GM06990 (cell line): ENCODE measurements at regions not wholly inside any gene's neighbourhood (a gene's known extent, or its start where the extent isn't known, plus 50 kb on each side); places are given as distances from the start of the nearest gene placed in this dataset.

Source experiments
- DNase-seq: peaks from one replicate; pipeline ENCODE4 v3.0.0-alpha.2; 2011; ENCODE audit not compliant: insufficient read length; ENCODE audit errors: extremely low read depth
- H3K27me3 ChIP-seq: replicated peaks from 2 replicates; pipeline ENCODE4 v1.6.0; 2011; ENCODE audit warnings: low read length; ENCODE audit not compliant: control insufficient read depth, insufficient read depth
- H3K36me3 ChIP-seq: 2 replicates; pipeline ENCODE4 v1.5.1; 2011; ENCODE audit warnings: low read length; ENCODE audit not compliant: control insufficient read depth, insufficient read depth
- H3K4me3 ChIP-seq: replicated peaks from 2 replicates; pipeline ENCODE4 v1.5.1; 2011; ENCODE audit warnings: low read depth, mild to moderate bottlenecking, control low read depth, low read length
- TF ChIP-seq, protein P1 (sequence below): IDR thresholded peaks from 2 replicates; pipeline ENCODE4 v1.5.1; 2011; ENCODE audit warnings: low read length, control low read depth, mild to moderate bottlenecking, inconsistent platforms; ENCODE audit not compliant: insufficient read depth, poor library complexity, severe bottlenecking

DNA sequence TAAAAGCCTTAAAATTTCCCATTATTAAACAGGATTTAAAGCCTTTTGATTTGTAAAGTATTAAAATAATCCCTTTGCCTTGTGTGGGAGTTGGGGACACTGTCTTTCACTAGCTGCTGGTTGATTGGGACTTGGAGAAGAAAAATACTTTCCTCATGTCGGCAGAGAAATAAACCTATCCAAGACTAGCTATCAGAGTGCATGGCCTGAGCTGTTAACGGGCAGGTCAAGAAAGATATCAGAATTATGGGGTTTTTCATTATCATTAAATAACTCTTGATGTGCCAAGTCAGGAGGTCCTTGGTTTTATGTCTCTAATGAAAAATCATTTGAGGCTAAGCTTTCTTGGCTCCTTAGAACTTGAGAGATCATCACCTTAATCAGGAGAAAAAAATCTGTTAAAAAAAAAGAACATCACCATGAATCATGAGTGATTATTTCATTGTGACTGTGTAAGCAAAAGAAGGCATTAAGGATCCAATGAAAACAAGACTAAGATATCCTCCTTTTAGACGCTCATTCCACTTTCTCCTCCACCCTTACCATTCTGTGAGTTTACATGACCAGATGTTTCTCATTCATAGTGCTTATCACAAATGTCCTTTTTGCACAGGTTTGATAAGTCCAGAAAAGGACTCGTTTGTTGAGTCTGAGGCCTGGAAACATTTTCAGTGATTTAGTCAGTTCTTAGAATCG is 140.4 kb upstream of the EGFLAM start:
- H3K4me3 ChIP-seq = no peak overlapping the region
- H3K27me3 ChIP-seq = no peaks in the 10 kb centered on the region
- no peaks in the 10 kb centered on the region for H3K36me3 ChIP-seq
- TF ChIP-seq, protein P1, sequence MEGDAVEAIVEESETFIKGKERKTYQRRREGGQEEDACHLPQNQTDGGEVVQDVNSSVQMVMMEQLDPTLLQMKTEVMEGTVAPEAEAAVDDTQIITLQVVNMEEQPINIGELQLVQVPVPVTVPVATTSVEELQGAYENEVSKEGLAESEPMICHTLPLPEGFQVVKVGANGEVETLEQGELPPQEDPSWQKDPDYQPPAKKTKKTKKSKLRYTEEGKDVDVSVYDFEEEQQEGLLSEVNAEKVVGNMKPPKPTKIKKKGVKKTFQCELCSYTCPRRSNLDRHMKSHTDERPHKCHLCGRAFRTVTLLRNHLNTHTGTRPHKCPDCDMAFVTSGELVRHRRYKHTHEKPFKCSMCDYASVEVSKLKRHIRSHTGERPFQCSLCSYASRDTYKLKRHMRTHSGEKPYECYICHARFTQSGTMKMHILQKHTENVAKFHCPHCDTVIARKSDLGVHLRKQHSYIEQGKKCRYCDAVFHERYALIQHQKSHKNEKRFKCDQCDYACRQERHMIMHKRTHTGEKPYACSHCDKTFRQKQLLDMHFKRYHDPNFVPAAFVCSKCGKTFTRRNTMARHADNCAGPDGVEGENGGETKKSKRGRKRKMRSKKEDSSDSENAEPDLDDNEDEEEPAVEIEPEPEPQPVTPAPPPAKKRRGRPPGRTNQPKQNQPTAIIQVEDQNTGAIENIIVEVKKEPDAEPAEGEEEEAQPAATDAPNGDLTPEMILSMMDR = no peak
- DNase-seq = no peak

DNA sequence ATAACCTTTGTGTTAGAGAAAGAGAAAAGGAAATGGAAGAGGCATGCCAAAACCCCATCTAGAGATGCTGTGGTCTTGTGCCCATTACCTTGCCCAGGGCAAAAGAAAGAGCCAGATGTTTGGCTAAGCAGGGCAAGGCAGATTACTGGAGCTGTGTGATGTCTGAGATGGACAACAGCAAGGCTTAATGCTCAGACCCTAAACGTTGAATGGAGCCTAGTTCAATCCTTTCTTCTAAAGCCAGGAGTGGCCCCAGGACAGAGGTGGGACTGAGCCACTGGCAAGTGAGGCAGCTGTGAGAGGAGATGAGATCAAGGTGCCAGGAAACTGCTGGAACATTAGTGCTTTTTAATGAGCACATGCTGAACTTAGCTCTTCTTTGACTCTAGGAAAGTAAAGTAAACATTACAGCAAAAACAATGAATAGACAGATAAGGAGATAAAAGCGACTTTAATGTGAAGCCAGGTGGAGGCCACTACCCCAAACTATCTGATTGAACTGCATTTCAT is 143.0 kb upstream of the EGFLAM start:
- Histone ChIP-seq H3K36me3 (no peaks in the 10 kb centered on the region), H3K27me3 (no peaks in the 10 kb centered on the region), H3K4me3 (no peak overlapping the region)
- DNase-seq = no peak
- TF ChIP-seq, protein P1 = no peak

DNA sequence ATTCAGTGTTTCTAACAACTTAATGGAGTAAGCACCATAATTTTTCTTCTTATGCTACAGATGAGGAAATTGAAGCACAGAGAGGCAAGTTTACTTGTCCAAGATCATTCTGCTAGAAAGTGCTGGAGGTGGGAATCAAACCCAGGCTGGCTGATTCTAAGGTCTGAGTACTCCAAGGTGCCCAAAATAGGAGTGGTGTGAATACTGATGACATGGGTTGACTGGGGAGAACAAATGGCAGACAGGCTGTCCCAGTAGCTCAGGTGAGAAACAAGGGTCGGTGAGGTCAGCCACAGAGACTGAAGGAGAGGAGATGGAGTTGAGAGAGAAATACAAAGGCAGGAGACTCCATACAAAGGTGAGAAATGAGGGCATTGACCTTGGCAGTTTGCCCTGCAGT is 144.5 kb upstream of the EGFLAM start:
- Histone ChIP-seq H3K27me3 (no peaks in the 10 kb centered on the region), H3K4me3 (no peak overlapping the region), H3K36me3 (no peaks in the 10 kb centered on the region)
- TF ChIP-seq, protein P1 = no peak
- DNase-seq = no peak

DNA sequence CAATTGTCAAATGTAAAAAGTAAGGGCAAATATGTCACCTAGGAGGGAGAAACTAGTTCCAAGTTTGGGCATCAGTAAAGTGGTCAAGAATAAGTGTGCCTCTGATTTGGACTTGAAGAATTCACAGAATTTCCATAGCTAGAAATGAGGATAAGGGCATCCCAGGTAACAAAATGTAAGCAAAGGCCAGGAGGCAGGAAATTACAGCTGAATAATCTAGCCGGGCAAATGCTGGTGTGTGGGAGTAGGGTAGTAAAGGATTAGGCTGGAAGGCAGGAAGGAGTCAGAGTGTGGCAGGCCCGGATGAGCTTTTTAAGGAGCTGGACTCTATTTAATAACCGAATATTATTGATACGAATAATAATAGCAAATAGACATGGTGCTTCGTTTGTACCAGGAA is 144.9 kb upstream of the EGFLAM start:
- DNase-seq = no peak
- TF ChIP-seq, protein P1 = no peak
- Histone ChIP-seq H3K4me3 (no peak overlapping the region), H3K36me3 (no peaks in the 10 kb centered on the region), H3K27me3 (no peaks in the 10 kb centered on the region)

DNA sequence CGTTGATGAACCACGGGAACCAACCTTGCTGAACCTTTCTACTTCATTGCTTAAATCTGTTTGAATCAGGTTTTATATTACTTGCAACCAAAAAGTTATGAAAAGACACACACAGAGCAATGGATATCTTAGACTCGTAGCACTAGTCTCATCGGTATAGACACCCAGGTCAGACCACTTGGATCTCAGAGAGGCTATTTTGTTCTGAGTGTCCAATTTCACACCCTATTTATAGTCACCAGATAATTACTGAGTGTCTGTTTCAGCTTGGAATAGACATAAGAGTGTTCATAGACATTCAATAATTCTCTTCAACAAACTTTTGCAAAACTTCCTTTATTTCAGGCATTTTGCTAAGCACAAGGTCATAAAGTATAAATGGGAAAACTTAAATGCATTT is 145.4 kb upstream of the EGFLAM start:
- TF ChIP-seq, protein P1 = no peak
- H3K27me3 ChIP-seq = no peaks in the 10 kb centered on the region
- no peaks in the 10 kb centered on the region for H3K36me3 ChIP-seq
- DNase-seq = no peak
- H3K4me3 ChIP-seq = no peak overlapping the region
